ENCODE measurements at regions not wholly inside any gene's neighbourhood (a gene's known extent, or its start where the extent isn't known, plus 50 kb on each side); places are given as distances from the start of the nearest gene placed in this dataset.

DNA sequence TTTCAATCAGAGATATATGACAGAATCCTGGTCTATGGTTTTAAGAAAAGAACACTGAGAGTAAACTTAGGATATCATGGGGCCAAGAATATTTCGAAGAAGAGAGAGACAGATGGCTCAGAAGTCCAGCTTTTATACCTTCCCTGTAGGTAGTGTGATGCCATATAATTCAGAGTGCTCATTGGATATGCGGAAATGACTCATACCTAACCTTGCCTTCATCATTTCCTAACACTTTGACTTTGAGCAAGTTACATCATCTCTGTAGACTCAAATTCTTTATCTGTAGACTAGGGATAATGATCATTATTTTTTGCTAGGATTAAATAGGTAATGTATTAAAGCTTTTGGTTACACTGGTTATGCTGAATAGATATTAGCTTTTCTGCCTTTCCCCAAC lies 461.6 kb upstream of the CNTNAP5 start:
- no peak for TF ChIP-seq TAF1 (IDR thresholded peaks at IDR 0.05; ENCODE audit: low read depth, low read length)
- TF ChIP-seq POLR2AphosphoS5 (IDR thresholded peaks at IDR 0.05; ENCODE audit: low read depth, low read length) = no peak

Data from GM12891 (cell line).